ENCODE measurements at regions not wholly inside any gene's neighbourhood (a gene's known extent, or its start where the extent isn't known, plus 50 kb on each side); places are given as distances from the start of the nearest gene placed in this dataset.

GRCh38 chr11:24233041-24233440 lies 263.8 kb upstream of the LUZP2 start:
- TF ChIP-seq CTCF (IDR thresholded peaks at IDR 0.05), result no peak
- no peak for TF ChIP-seq POLR2A (IDR thresholded peaks at IDR 0.05)

All from esophagus squamous epithelium (tissue), 4 donors.